ENCODE measurements at regions not wholly inside any gene's neighbourhood (a gene's known extent, or its start where the extent isn't known, plus 50 kb on each side); places are given as distances from the start of the nearest gene placed in this dataset.

DNA sequence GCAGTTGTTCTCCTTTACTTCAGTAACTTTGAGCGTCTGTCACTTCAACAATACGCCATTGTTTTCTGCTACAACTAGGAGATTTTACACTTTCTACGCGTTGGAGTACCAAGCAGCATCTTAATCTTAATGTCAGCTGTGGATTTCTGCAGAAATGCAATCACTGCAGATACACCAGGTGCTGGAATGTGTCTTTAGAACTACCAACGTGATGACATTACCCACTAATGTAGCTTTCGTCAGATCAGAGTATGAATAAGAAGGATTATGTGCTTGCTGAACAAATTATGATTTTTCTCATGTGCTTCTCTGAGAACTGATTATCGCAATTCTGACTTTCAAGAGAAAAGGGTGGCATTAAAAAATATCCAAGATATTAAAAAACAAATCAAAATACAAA, 77.5 kb upstream of the CNTN3 start:
- no peak for DNase-seq

DNA sequence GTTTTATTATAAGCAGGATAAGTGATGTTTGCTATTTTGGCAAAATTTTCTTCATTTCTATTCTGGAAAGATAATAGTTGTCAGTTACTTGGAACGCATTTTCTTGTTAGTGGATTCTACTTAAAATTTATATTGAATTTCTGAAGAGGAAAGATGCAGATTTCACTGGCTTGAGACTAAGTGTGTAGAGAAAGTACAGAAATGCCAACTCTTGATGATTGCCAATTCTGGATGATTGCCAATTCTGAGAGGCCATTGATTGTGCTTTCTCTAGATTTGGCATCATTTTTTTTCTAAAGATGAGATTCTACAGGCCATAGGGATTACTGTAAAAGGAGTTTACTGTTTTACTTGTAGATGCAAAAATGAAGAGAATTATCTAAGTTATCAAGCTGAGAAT, 58.9 kb upstream of the CNTN3 start:
- DNase-seq, result no peak

DNA sequence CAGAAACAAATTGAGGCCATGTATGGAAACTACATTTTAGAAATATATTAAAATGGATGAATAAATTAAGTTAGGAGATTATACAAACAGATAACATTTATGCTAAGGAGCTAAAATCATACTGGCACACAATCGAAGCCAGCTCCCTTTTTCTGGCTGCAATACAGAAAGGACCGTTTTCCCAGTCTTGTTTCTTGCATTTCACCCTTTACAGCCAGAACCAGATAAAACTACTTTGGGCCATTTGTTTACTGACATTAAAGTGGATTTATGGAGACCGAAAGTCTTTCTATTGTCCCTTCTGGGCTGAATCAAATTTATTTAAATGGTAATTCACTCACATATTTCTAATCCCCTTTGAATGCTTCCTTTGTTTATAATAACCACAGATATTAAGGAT, 50.1 kb upstream of the CNTN3 start:
- no peak for DNase-seq
